ENCODE measurements at regions not wholly inside any gene's neighbourhood (a gene's known extent, or its start where the extent isn't known, plus 50 kb on each side); places are given as distances from the start of the nearest gene placed in this dataset.

- DNase-seq = no peak
These were observed 243.5 kb downstream of the CDH7 start for GRCh38 chr18:65994302-65994701.

GRCh38 chr18:65990944-65991708, 240.3 kb downstream of the CDH7 start:
- peak; percentile 2 for DNase-seq

DNA sequence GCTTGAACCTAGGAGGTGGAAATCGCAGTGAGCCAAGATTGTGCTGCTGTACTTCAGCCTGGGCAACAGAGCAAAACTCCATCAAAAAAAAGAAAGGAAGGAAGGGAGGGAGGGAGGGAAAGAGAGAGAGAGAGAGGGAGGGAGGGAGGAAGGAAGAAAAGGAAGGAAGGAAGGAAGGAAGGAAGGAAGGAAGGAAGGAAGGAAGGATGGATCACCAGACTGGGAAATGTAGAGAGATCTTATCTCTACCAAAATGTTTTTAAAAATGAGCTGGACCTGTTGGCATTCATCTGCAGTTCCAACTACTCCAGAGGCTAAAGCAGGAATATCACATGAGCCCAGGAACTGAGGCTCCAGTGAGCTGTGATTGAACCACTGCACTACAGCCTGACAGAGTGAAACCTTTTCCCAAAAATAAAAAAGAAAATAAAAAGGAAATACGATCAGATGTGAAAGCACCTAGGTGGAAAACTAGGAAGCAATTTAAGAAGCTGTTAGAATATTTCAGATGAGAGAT, 239.4 kb downstream of the CDH7 start:
- no peak for DNase-seq

DNA sequence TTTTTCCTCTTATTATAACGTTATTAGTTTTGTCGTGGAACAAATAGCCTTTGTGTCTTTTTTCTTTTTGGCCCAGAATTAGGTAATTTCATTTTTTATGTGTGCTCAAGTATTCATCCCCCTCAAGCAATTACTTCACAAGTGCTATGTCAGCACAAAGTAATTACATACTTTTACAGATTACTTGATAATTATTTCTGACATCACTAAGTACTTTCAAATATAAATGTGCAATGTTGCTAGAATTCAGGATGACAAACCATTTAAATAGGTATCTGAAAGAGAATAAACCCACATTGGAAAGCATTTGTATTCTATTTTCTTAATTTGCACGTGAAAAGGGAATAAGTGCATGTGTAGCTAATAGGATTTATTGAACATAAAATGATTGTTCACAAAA, 238.2 kb downstream of the CDH7 start:
- DNase-seq = no peak

GRCh38 chr18:65988386-65988785, 237.6 kb downstream of the CDH7 start:
- no peak for DNase-seq

GRCh38 chr18:65983750-65984149, 232.9 kb downstream of the CDH7 start:
- DNase-seq = no peak

- DNase-seq = no peak
These were observed 224.7 kb downstream of the CDH7 start for GRCh38 chr18:65975536-65975935.

GRCh38 chr18:65974758-65975157, 223.9 kb downstream of the CDH7 start:
- no peak for DNase-seq

- no peak for DNase-seq
These were observed 217.6 kb downstream of the CDH7 start for GRCh38 chr18:65968239-65969004.

- DNase-seq = no peak
These were observed 204.9 kb downstream of the CDH7 start for GRCh38 chr18:65955747-65956146.

GRCh38 chr18:65954372-65954771, 203.6 kb downstream of the CDH7 start:
- no peak for DNase-seq

- DNase-seq = no peak
These were observed 196.0 kb downstream of the CDH7 start for GRCh38 chr18:65946777-65947176.

- DNase-seq = no peak
These were observed 192.5 kb downstream of the CDH7 start for GRCh38 chr18:65943268-65943667.

- no peak for DNase-seq
These were observed 192.0 kb downstream of the CDH7 start for GRCh38 chr18:65942854-65943253.

GRCh38 chr18:65942104-65942503, 191.3 kb downstream of the CDH7 start:
- DNase-seq = no peak

GRCh38 chr18:65941482-65941881, 190.7 kb downstream of the CDH7 start:
- DNase-seq = no peak

All from NCI-H510A (cell line).